ENCODE measurements at regions not wholly inside any gene's neighbourhood (a gene's known extent, or its start where the extent isn't known, plus 50 kb on each side); places are given as distances from the start of the nearest gene placed in this dataset.

- no peak for DNase-seq
Measured at GRCh38 chr6:8275667-8276066, 159.7 kb downstream of the SLC35B3 start.

- no peak for DNase-seq
Measured at GRCh38 chr6:8274226-8274625, 161.1 kb downstream of the SLC35B3 start.

GRCh38 chr6:8269872-8270454 lies 165.4 kb downstream of the SLC35B3 start:
- no peak for DNase-seq

- DNase-seq: no peak
Measured at GRCh38 chr6:8269094-8269493, 166.3 kb downstream of the SLC35B3 start.

GRCh38 chr6:8268606-8269005 lies 166.3 kb upstream of the EEF1E1 start:
- DNase-seq: no peak

GRCh38 chr6:8268156-8268555 lies 165.8 kb upstream of the EEF1E1 start:
- DNase-seq: no peak

GRCh38 chr6:8260610-8261009 lies 158.3 kb upstream of the EEF1E1 start:
- no peak for DNase-seq

- no peak for DNase-seq
Measured at GRCh38 chr6:8246403-8246802, 144.1 kb upstream of the EEF1E1 start.

- DNase-seq: no peak
Measured at GRCh38 chr6:8245726-8246125, 143.4 kb upstream of the EEF1E1 start.

- no peak for DNase-seq
Measured at GRCh38 chr6:8243475-8243874, 141.1 kb upstream of the EEF1E1 start.

GRCh38 chr6:8242885-8243284 lies 140.5 kb upstream of the EEF1E1 start:
- DNase-seq: no peak

GRCh38 chr6:8240301-8240700 lies 138.0 kb upstream of the EEF1E1 start:
- no peak for DNase-seq

GRCh38 chr6:8238773-8239683 lies 136.7 kb upstream of the EEF1E1 start:
- DNase-seq: no peak

- no peak for DNase-seq
Measured at GRCh38 chr6:8237668-8238067, 135.3 kb upstream of the EEF1E1 start.

- no peak for DNase-seq
Measured at GRCh38 chr6:8236956-8237355, 134.6 kb upstream of the EEF1E1 start.

GRCh38 chr6:8234321-8234720 lies 132.0 kb upstream of the EEF1E1 start:
- DNase-seq: no peak

GRCh38 chr6:8231956-8232355 lies 129.6 kb upstream of the EEF1E1 start:
- DNase-seq: no peak

GRCh38 chr6:8229915-8230756 lies 127.8 kb upstream of the EEF1E1 start:
- no peak for DNase-seq

- DNase-seq: no peak
Measured at GRCh38 chr6:8225113-8225512, 122.8 kb upstream of the EEF1E1 start.

GRCh38 chr6:8223678-8224077 lies 121.3 kb upstream of the EEF1E1 start:
- no peak for DNase-seq

- peak; percentile 57 to 81 for DNase-seq
Measured at GRCh38 chr6:8219352-8219943, 117.1 kb upstream of the EEF1E1 start.

- DNase-seq: no peak
Measured at GRCh38 chr6:8218861-8219260, 116.5 kb upstream of the EEF1E1 start.

GRCh38 chr6:8215631-8216030 lies 113.3 kb upstream of the EEF1E1 start:
- no peak for DNase-seq

All from Kasumi-1 (cell line).